NCI-H146 treated with DMSO at 0.1 percent for 48 hours (cell line): ENCODE measurements at regions not wholly inside any gene's neighbourhood (a gene's known extent, or its start where the extent isn't known, plus 50 kb on each side); places are given as distances from the start of the nearest gene placed in this dataset.

Source experiments
- DNase-seq: peaks from one replicate; lab custom pipeline; 2025; ENCODE audit not compliant: unreplicated experiment; lab: John Stamatoyannopoulos, UW

GRCh38 chr1:117798550-117798949 is 130.9 kb downstream of the GDAP2 start:
- no peak for DNase-seq

GRCh38 chr1:117802531-117803257 is 126.7 kb downstream of the GDAP2 start:
- no peak for DNase-seq

GRCh38 chr1:117803318-117803717 is 126.1 kb downstream of the GDAP2 start:
- DNase-seq = no peak

- DNase-seq = no peak
Measured at GRCh38 chr1:117809764-117810163, 119.7 kb downstream of the GDAP2 start.

GRCh38 chr1:117810553-117810952 is 118.9 kb downstream of the GDAP2 start:
- no peak for DNase-seq

GRCh38 chr1:117812869-117813511 is 116.4 kb downstream of the GDAP2 start:
- no peak for DNase-seq
